ENCODE measurements at regions not wholly inside any gene's neighbourhood (a gene's known extent, or its start where the extent isn't known, plus 50 kb on each side); places are given as distances from the start of the nearest gene placed in this dataset.

GRCh38 chr6:101102702-101103101, 221.6 kb upstream of the ASCC3 start:
- H2AFZ ChIP-seq (ENCODE audit: insufficient read depth, low read depth, low read length, poor library complexity, severe bottlenecking) = no peak overlapping the region
- intact Hi-C loops (cut with micrococcal nuclease) = no loop called here
- DNase-seq = no peak
- no peaks in the 10 kb centered on the region for H3K9me3 ChIP-seq (replicated peaks in 1 of 2; ENCODE audit: control insufficient read depth in 1 of 2, insufficient read depth in 1 of 2, low read length in 2 of 2)
- no peaks in the 10 kb centered on the region for H3K79me2 ChIP-seq (ENCODE audit: insufficient read depth, low read length)
- Mint-ChIP-seq H3K36me3 (no peaks in the 10 kb centered on the region), H3K9me3 (peaks cover 0 to 6% (median 0%) of the 10 kb centered on the region in 7 donors), H3K27me3 (ENCODE audit: low read depth in 3 of 3) (no peaks in the 10 kb centered on the region), H3K27ac (no peak overlapping the region), H3K4me3 (no peak overlapping the region), H3K4me1 (no peaks in the 10 kb centered on the region)
- no peaks in the 10 kb centered on the region for H3K36me3 ChIP-seq (replicated peaks in 1 of 2; ENCODE audit: control insufficient read depth in 1 of 2, insufficient read depth in 2 of 2, low read length in 2 of 2)
- H3K4me3 ChIP-seq (replicated peaks in 1 of 3; ENCODE audit: low read depth in 2 of 3, low read length in 3 of 3) = no peak overlapping the region
- H3K27ac ChIP-seq (ENCODE audit: low read depth in 1 of 2, low read length in 2 of 2) = no peak overlapping the region
- no peaks in the 10 kb centered on the region for H3K27me3 ChIP-seq (ENCODE audit: control insufficient read depth in 2 of 2, insufficient read depth in 2 of 2, low read length in 2 of 2)
- H3K4me1 ChIP-seq (ENCODE audit: control insufficient read depth in 1 of 2, insufficient read depth in 2 of 2, low read length in 2 of 2) = no peaks in the 10 kb centered on the region
- H3K9ac ChIP-seq (ENCODE audit: insufficient read depth, low read length, poor library complexity, severe bottlenecking) = no peak overlapping the region
- WGBS (ENCODE audit: insufficient coverage) = no CpG with 5 or more reads among the region's 4 CpGs
- H3K4me2 ChIP-seq (replicated peaks; ENCODE audit: extremely low read depth, low read length, poor library complexity, severe bottlenecking) = no peak overlapping the region
- H4K20me1 ChIP-seq (ENCODE audit: insufficient read depth, low read length) = no peaks in the 10 kb centered on the region
- TF ChIP-seq CTCF (IDR thresholded peaks at IDR 0.05) = no peak

GRCh38 chr6:101108286-101108685, 227.2 kb upstream of the ASCC3 start:
- no peak for DNase-seq
- Mint-ChIP-seq H3K27ac (no peak overlapping the region), H3K9me3 (peaks cover 0 to 2% (median 0%) of the 10 kb centered on the region in 7 donors), H3K4me3 (no peak overlapping the region), H3K4me1 (no peaks in the 10 kb centered on the region), H3K27me3 (ENCODE audit: low read depth in 3 of 3) (peaks cover 0 to 2% (median 0%) of the 10 kb centered on the region in 3 donors), H3K36me3 (no peaks in the 10 kb centered on the region)
- Histone ChIP-seq H3K4me1 (ENCODE audit: control insufficient read depth in 1 of 2, insufficient read depth in 2 of 2, low read length in 2 of 2) (no peaks in the 10 kb centered on the region), H3K4me3 (replicated peaks in 1 of 3; ENCODE audit: low read depth in 2 of 3, low read length in 3 of 3) (no peak overlapping the region), H4K20me1 (ENCODE audit: insufficient read depth, low read length) (no peaks in the 10 kb centered on the region), H3K4me2 (replicated peaks; ENCODE audit: extremely low read depth, low read length, poor library complexity, severe bottlenecking) (no peak overlapping the region), H3K79me2 (ENCODE audit: insufficient read depth, low read length) (no peaks in the 10 kb centered on the region), H3K9me3 (replicated peaks in 1 of 2; ENCODE audit: control insufficient read depth in 1 of 2, insufficient read depth in 1 of 2, low read length in 2 of 2) (no peaks in the 10 kb centered on the region), H3K27me3 (ENCODE audit: control insufficient read depth in 2 of 2, insufficient read depth in 2 of 2, low read length in 2 of 2) (no peaks in the 10 kb centered on the region), H3K27ac (ENCODE audit: low read depth in 1 of 2, low read length in 2 of 2) (no peak overlapping the region), H3K9ac (ENCODE audit: insufficient read depth, low read length, poor library complexity, severe bottlenecking) (no peak overlapping the region), H2AFZ (ENCODE audit: insufficient read depth, low read depth, low read length, poor library complexity, severe bottlenecking) (no peak overlapping the region), H3K36me3 (replicated peaks in 1 of 2; ENCODE audit: control insufficient read depth in 1 of 2, insufficient read depth in 2 of 2, low read length in 2 of 2) (no peaks in the 10 kb centered on the region)
- no CpG with 5 or more reads among the region's 4 CpGs for WGBS (ENCODE audit: insufficient coverage)
- no peak for TF ChIP-seq CTCF (IDR thresholded peaks at IDR 0.05)
- intact Hi-C loops (cut with micrococcal nuclease) = no loop called here

Data from CD14-positive monocyte (primary cell).